Cerebellar cortex (tissue), 1 donor: ENCODE measurements at regions not wholly inside any gene's neighbourhood (a gene's known extent, or its start where the extent isn't known, plus 50 kb on each side); places are given as distances from the start of the nearest gene placed in this dataset.
A peak's percentile ranks its signal among the peaks of the same experiment; 100 is the strongest.
"Not testable (repeated sequence)": the region's sequence is repeated elsewhere in the genome, so short reads cannot be mapped to it uniquely, and the experiment has no call there.

Experiments used
- DNase-seq: peaks from one replicate; pipeline ENCODE4 v3.0.0-alpha.2; 2015; ENCODE audit warnings: low spot score

GRCh38 chr11:71152312-71153004, 99.9 kb downstream of the SHANK2 start:
- not testable (repeated sequence) for DNase-seq

GRCh38 chr11:71151561-71151960, 100.8 kb downstream of the SHANK2 start:
- no peak for DNase-seq

GRCh38 chr11:71150859-71151258, 101.5 kb downstream of the SHANK2 start:
- DNase-seq, result no peak

DNA sequence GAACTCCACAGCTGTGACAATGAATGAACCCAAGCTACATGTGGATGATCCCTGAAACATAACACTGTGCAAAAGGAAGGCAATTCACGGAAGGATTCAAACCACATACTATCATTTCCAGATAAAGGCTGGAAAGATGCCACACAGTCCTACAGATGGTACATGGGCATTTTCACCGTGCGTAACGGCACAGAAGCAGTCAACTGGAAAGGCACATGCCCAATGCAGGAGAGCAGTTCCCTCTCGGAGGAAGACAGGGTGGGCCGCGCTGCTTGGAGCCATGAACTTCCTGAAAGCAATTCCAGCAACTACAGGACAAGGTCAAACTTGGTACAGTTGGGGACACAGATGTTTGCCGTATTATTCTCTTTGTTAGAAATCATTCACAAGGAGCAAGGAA, 103.7 kb downstream of the SHANK2 start:
- no peak for DNase-seq

GRCh38 chr11:71147331-71147730, 105.0 kb downstream of the SHANK2 start:
- DNase-seq, result no peak

DNA sequence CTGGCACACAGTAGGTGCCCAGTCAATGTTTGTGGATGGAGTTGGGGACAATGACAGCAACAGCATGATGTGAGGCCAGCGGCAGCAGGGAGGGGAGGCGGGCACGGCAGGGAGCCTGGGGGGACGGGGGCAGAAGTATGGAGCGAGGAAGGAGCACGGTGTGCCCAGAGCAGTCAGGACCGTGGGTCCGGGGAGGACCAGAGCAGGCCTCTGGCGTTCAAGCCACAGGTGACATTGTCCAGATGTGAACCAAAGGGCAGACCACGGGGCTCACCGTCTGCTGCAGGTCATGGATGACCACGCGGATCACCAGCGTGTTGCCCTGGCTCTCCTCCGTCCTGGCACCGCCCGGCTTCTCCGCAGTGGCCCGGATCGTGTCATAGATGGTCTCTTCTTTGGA, 105.5 kb downstream of the SHANK2 start:
- no peak for DNase-seq

- DNase-seq, result no peak
These were observed 106.2 kb downstream of the SHANK2 start for GRCh38 chr11:71145988-71146824.

DNA sequence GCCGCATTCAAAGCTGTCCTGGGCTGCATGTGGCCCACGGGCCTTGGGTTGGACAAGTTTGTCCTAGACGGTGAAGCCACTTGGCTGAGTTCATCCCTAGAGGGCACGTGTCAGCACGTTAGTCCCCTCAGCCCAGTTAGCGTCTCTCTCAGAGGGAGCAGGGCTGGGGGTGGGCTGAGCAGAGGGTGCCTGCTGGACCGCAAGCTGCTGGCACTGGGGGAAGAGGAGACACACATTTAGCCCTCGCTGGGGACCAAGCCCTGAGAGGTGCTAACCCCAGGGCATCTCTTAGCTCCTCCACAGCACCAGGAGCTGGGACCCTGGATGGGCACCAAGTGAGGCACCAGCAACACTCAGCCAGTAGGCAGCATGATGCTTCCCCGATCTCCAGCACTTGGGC, 107.0 kb downstream of the SHANK2 start:
- no peak for DNase-seq

DNA sequence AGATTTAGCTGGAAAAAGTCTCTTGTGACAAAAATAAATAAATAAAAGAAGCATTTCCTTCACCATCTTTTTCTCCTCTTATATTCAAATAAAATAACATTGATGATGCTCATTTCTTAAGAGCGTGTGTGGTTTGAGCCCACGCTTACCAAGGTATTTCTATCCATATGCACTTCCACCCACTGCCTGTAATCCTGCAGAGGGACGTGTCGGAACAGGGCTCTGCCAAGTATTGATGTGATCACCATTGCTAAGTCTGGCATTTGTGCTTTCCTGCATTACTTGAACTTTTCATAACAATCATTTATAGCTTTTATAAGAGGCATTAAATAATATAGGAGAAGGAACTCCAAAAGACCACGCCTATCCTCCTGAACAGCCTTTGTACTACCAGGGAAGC, 107.6 kb downstream of the SHANK2 start:
- DNase-seq, result no peak

DNA sequence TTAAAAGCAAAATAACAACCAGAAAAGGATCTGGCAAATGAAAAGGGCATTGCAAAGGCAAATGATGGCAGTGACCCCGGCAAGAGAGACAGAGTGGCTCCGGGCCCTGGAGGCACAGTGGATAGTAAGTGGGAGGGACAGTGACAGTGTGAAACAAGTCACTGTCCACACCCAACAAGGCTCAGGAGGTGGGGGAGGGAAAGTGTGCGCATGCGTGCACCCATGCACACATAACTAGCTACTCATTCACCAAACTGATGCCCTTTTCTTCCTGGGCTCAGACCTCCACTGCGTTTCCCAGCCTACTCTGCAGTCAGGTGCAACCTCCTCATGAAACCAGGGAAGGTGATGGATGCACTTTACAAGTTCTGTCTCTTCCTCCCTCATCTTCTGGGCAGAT, 108.4 kb downstream of the SHANK2 start:
- no peak for DNase-seq

- DNase-seq, result no peak
These were observed 112.0 kb downstream of the SHANK2 start for GRCh38 chr11:71140206-71140919.

GRCh38 chr11:71139516-71140205, 112.7 kb downstream of the SHANK2 start:
- peak; percentile 14 for DNase-seq

DNA sequence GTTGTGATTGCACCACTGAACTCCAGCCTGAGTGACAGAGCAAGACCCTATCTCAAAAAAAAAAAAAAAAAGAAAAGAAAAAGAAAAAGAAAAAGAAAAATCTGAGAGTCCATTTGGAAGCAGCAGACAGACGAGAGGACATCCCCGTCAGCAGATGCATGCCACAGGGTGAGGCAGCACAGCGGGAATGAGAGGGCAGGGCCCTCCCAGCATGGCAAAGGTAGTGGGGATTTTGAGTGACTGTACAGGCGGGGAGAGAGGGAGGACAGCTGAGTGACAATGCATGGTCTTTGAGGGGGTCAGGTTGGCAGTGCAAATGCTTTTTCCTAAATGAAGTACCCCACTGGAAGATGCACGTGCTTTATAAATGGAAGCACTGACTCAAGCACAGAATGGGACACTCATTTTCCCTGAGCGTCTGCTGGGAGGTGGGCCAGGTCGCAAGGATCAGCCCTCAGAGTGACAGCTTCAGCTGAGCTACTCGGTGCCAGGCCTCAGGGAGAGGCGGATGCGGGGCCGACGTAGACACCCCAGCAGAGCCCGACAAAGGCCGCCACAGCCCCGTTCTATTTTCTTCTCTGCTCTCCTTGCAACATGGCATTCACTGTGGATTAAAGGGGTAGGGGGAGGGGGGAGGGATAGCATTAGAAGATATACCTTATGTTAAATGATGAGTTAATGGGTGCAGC, 113.5 kb downstream of the SHANK2 start:
- DNase-seq, result no peak

GRCh38 chr11:71137376-71137775, 115.0 kb downstream of the SHANK2 start:
- DNase-seq, result no peak

DNA sequence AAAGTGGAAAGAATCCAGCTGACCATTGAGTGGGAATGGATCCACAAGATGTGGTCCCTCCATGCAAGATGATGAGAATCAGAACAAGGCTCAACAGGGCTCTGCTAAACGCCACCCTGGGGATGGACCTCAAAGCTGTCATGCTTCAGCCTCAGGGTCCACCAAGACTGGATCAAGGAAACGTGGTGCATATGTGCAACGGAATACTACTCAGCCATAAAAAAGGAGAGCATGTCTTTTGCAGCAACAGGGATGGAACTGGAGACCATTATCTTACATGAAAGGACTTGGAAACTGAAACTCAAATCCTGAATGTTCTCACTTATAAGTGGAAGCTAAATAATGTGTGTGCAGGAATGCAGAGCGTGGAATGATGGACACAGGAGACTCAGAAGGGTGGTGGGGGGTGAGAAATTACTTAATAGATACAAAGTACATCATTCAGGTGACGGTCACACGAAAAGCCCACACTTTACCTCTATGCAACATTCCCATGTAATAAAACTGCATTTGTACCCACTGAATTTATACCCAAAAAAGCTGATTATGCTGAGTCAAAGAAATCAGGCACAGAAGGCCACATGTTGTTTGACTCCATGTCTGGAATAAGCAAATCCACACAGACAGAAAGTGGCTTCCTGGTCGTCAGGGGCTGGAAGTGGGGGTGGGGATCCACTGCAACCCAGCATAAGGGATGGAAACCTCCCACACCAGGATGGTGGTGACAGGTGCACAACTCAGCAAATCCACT, 116.1 kb downstream of the SHANK2 start:
- no peak for DNase-seq

GRCh38 chr11:71135112-71135511, 117.3 kb downstream of the SHANK2 start:
- no peak for DNase-seq

GRCh38 chr11:71133946-71134345, 118.4 kb downstream of the SHANK2 start:
- no peak for DNase-seq

- DNase-seq, result no peak
These were observed 120.5 kb downstream of the SHANK2 start for GRCh38 chr11:71131861-71132260.

DNA sequence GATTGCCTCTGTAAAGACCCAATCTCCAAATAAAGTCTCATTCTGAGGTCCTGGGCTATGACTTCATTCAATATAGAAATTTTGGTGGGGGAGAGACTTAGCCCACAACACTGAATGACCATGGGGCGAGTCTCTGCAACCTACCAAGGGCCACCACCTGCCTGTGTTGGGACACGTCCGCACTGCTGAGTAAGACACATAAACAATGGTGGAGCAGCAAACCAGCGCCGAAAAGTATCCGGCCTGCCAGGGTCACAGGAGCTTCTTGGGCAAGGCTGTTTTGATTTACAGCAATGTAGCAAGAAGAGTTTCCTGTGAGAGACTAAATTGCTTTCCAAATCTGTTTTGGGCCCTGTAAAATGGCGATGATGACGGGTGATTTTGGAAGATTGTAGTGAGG, 122.3 kb downstream of the SHANK2 start:
- no peak for DNase-seq

- DNase-seq, result no peak
These were observed 122.8 kb downstream of the SHANK2 start for GRCh38 chr11:71129624-71130023.

DNA sequence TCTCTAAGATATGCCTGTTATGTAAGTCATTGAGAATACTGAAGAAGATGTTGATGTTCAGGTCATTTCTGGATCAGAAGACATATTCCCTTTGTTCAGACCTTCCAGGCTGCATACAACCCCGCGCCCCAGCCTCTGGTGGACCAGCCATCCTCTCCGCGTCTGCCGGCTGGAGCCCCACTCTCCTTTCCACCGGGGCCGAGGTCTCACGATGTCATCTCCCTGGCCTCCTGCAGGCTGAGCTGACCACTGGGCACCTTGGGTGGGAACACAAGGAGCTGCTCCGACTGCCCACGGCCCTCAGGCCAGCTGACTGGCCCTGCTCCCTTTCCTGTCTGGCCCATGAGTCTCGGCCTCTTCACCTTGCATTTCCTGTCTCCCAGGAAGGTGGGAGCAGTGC, 124.6 kb downstream of the SHANK2 start:
- no peak for DNase-seq
